H54 (cell line): ENCODE measurements at regions not wholly inside any gene's neighbourhood (a gene's known extent, or its start where the extent isn't known, plus 50 kb on each side); places are given as distances from the start of the nearest gene placed in this dataset.
A peak's percentile ranks its signal among the peaks of the same experiment; 100 is the strongest.

Experiments used
- DNase-seq: peaks from one replicate; pipeline ENCODE4 v3.0.0; 2011; ENCODE audit warnings: low spot score, mixed read lengths; ENCODE audit not compliant: insufficient read length
- FAIRE-seq: peaks from 3 replicates; lab custom pipeline; 2011; peaks lifted over from hg19 to GRCh38; lab: Jason Lieb, UNC
- POLR2A ChIP-seq: IDR thresholded peaks from 2 replicates; pipeline ENCODE4 v1.6.1; 2011; ENCODE audit warnings: low read depth, mild to moderate bottlenecking, low read length

DNA sequence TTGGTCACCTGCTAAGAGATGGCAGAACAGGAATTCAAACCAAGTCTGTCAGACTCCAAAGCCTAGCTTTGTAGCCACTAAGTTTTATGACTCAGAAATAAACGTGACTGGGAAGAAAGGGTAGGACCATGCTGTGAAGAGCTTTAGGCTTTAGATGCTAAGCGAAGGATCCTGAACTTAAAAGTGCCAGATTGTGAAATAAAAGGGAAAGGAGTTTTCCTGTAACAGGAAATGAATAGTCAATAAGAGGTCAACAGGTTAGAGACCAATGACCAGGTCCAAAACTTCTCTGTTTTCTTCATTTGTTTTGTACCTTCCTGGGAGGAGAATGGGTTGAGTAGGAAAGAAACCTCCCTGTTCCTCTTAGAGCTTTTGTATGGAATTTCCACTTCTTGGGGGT lies 98.8 kb upstream of the EOLA2 start:
- DNase-seq = no peak
- TF ChIP-seq POLR2A = no peak
- FAIRE-seq = peak; percentile 90

DNA sequence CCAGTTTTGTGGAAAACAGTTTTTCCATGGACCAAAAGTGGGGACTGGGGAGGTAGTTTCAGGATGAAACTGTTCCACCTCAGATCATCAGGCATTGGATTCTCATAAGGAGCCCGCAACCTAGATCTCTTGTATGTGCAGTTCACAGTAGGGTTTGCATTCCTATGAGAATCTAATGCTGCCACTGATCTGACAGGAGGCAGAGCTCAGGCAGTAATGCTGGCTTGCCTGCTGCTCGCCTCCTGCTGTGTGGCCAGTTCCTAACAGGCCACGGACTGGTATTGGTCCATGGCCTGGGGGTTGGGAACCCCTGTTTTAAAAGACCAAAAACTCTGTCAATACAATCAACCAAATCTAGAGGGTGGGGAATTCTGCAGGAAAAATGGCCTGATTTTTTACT lies 100.0 kb upstream of the EOLA2 start:
- no peak for TF ChIP-seq POLR2A
- FAIRE-seq = peak; percentile 93
- no peak for DNase-seq

DNA sequence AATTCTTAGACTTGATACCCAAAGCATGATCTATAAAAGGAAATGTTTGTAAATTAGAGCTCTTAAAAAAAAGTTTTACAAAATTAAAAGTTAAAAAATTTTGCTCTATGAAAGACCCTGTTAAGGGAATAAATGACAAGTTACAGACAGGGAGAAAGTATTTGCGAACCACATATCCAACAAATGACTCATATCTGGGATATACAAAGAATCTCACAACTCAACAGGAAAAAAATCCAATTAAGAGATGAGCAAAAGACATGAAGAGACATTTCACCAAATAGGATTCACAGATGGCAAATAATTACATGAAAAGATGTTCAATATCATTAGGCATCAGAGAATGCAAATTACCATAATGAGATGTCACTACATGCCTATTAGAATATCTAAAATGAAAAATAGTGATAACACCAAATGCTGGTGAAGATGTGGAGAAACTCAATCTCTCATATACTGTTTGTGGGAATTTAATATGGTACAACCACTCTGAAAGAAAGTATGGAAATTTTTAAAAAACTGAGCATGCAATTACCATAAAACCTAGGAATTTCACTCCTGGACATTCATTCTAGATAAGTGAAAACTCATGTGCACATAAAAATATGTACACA lies 100.8 kb upstream of the EOLA2 start:
- FAIRE-seq (no peak), DNase-seq (no peak)
- no peak for TF ChIP-seq POLR2A

DNA sequence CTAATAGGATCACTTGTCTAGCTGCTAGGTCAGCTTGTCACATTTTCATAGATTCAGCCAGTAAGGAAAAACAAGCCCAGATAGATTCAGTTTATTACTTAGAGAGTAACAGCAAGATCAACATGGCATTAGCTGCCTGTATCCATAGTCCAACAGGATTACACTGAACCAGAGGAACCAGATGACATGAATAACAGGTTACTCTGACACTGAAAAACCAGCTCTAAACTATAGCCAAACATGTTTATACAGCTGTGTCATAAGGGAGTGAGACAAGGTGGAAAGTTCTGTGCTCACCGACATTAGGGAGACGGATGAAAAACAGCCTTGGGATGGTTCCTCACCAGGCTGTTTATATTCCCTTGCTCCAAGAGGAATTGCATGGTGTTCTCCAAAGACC lies 102.9 kb upstream of the EOLA2 start:
- DNase-seq (no peak), FAIRE-seq (no peak)
- TF ChIP-seq POLR2A = no peak

DNA sequence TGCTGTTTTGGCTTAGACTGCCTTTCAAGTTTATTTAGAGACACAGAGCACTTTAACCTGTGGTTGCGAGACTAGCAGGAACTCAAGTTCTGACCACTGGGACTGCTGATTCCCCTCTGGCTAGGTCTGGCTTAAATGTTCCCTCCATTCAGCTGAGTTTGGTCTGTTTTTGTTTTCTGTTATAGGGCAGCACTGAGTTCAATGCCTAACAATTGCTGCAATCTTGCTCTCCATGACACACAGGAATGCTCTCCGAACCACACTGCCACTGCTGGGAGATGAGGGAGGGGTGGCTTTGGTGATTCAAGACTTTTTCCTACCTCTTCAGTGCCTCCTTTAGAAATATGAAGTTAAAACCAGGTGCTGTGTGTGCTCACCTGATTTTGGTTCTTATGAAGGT lies 106.3 kb upstream of the EOLA2 start:
- FAIRE-seq = no peak
- no peak for DNase-seq
- no peak for TF ChIP-seq POLR2A

DNA sequence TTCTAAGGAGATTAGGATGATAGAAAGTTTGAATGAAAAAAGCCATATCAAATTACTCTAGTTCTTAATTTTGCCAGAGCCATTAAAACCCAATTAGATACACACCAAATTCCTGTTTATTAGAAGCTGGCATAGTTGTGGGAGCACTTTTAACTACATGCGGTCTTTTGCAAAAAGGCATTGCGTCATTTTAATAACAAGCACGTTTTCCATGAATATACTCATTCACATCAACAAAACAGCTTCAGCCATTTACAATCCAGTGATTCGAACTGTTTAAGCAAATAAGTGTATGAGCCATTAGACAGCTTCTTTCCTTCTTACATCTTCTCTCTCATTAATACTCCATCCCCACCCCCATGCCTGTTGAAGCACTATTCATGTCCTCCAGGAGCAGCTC lies 109.5 kb upstream of the EOLA2 start:
- FAIRE-seq = no peak
- no peak for TF ChIP-seq POLR2A

DNA sequence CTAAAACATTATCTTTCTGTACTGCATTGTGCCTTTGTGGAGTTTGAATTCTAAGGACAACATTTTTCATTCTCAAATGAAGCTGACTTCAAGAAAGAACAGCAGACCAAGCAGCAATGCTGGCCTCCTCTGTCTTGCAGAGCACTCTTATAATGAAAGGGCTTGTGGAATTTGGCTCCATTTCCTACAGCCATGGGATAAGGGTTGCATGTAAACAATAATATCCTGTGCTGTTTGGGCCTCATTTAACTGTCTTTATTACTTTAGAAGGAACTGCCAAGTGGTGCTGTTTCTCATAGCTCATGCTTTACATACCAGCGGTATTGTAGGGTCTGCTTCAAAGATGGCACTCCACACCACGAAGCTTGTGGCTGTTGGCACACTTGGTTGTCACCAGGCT lies 111.4 kb upstream of the EOLA2 start:
- FAIRE-seq (no peak), DNase-seq (no peak)
- no peak for TF ChIP-seq POLR2A

More for the DNA sequence above, 109.5 kb upstream of the EOLA2 start:
- DNase-seq = no peak

DNA sequence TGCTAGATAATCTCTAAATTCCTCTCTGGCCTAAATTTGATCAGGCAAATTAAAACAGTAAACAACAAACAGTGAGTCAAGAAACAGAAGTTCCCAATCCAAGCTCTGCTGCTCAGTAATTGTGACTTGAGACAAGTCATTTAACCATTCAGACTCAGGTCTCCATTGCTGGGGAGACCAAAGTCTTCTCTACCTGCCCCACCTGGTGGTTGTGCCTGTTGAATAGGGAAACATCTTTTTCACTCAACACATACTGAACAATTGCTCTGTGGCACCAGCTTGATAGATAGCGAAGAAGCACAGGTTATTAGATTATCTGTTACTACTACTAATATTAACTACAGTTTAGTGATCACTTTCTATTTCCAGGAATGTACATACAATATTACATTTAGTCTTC lies 112.1 kb upstream of the EOLA2 start:
- no peak for FAIRE-seq
- DNase-seq = no peak
- no peak for TF ChIP-seq POLR2A

DNA sequence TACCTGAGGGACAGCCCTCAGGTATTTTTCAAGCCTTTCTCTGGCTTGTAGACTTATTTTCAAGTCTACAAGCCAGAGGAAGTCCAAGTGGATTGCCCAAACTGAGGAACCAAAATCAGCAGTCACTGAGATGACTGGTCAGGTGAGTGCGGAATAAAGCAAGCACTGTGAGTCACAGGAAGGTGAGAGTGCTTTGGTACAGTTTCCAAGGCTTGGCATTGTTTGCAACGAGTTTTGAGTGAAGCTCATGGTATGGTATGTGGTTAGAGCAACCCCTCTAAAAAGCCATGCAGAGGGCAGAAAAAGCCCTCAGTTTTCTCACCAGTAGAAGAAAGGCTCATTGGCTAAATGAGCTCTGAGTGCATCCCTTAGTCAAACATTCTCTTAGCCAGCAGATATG lies 112.8 kb upstream of the EOLA2 start:
- DNase-seq (no peak), FAIRE-seq (peak; percentile 58)
- TF ChIP-seq POLR2A = no peak

DNA sequence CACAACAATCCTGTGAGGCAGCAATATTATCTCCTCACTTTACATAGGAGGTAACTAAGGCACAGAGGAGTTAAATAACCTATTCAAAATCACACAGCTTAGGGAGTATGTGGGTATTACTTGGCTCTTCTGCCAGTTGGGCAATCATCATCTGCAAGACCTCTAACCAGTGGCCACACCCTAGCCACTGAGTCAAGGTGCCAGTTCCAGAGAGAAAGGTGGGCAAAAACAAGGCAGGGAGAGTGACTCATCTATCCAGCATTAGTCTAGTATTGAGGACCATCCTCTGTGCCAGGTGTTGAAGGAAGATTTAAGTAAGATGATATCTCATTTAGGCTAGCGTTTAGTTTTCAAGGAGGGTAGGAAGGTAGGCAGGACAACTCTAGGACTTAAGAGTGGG lies 113.9 kb upstream of the EOLA2 start:
- no peak for TF ChIP-seq POLR2A
- DNase-seq (no peak), FAIRE-seq (no peak)

DNA sequence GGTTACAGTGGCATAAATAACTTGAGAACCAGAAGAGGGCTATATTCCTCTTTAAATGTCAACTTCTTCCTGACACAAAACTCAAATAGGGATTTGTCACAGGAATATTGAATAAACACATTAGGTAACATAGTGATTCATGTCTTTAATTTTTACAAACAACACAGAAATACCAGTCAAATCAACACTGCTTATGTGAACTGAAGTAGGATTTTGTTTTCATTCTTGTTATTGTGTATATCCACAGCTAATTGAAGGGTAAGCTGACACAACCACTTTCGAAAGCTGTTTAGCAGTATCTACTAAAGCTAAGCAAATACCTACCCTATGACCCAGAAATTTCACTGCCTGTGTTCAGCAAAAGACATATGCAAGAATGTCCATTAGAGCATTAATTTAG lies 120.4 kb upstream of the EOLA2 start:
- DNase-seq (no peak), FAIRE-seq (no peak)
- TF ChIP-seq POLR2A = no peak

DNA sequence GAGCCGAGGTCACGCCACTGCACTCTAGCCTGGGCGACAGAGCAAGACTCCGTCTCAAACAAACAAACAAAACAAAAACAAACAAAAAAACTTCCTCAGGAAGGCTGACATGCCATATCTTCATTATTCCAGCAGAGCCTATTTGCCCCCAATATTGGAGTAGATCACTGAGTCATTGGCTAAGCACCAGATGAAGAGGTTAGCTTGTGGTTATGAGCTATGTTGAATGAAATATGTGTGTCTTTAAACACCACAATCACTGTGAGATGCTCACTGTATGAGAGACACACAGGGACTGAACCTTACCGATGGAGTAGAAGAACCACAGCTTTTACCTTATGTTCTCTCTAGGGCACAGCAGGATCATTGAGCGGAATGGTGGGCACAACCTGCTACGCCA lies 122.1 kb upstream of the EOLA2 start:
- TF ChIP-seq POLR2A = no peak
- no peak for DNase-seq
- FAIRE-seq = peak; percentile 88

DNA sequence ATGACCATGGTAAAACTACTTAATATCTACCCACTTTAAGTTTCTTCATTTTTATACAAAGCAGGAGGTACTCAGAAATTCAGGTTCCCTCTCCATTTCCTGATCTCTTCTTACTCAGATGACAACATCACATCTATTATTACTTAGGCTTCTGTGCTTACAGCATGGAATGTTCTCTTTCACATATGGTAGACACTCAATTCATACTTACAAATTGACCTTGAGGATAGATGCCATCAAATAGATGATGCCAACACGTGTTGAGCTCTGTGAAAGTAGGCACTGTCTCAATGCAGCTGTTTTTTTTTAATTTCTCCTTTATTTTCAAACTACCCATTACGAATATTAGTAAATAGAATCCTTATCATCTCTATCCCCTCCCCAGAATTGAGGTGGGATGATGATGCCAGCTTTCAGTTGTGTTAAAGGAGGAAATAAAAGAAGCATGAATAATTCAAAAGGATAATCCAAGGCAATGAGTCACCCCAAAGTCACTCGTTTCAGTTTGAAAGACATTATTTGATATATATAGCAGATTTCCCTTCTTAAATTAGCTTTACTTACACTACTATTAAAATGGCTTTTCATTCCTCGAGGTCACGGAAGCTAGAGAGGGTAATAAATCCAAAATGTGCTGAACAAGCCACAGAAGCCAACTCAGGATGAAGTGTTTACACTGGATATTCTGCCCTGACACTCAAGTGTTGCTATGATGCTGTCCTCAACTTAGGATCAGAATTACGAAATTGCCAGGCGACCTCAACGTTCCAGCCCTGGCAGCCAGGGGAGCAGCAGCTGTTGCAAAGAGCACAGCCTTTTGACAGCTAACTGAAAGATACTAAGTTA lies 124.2 kb upstream of the EOLA2 start:
- no peak for TF ChIP-seq POLR2A
- DNase-seq (no peak), FAIRE-seq (peak; percentile 88)

DNA sequence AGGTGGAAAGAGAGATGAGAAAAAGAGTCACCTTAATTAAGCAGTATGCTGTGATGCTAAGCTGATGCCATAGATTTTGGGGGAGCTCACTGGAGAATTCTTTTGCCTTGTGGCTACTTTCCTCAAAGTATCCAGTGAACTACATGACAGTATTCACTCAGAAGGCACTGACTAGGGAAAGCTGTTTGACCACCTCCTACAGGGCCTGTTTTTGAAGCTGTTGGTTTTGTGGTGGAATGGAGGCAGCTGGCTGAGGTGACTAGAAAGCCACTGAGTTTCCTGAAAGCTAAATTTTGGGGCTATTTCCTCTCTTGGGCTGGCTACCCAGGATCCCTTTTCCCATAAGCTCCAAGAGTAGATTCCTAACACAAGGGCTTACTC lies 124.8 kb upstream of the EOLA2 start:
- TF ChIP-seq POLR2A = no peak
- no peak for FAIRE-seq

DNA sequence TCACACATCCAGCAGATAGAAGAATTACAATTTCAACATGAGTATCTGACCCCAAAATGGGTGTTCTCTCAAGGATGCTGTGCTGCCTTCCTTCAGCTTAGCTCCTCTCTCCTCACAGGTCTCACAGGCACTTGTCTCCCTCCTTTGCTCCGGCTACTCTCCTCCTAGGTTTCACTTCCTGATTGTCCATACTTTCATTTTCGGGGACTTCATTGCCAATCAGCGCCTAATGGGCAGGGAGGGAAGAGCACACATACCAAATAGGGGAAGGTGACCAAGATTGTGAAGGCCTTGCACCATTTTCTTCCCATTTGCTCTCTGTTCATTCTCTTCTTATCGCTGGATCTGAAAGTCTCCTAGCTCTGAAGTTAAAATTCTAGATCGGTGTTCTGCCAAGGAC lies 125.4 kb upstream of the EOLA2 start:
- no peak for TF ChIP-seq POLR2A
- DNase-seq (no peak), FAIRE-seq (no peak)

More for the DNA sequence above, 124.8 kb upstream of the EOLA2 start:
- DNase-seq = no peak
